ENCODE measurements at regions not wholly inside any gene's neighbourhood (a gene's known extent, or its start where the extent isn't known, plus 50 kb on each side); places are given as distances from the start of the nearest gene placed in this dataset.

GRCh38 chr17:77869041-77869599 is 89.4 kb upstream of the TNRC6C start:
- WGBS = 71% methylated on average over 11 of the region's 11 CpGs
- Histone ChIP-seq H3K27ac (ENCODE audit: low read depth in 1 of 2, low read length in 2 of 2) (no peak overlapping the region), H3K9me3 (ENCODE audit: control insufficient read depth in 4 of 4, low read length in 3 of 4) (no peaks in the 10 kb centered on the region), H3K4me1 (ENCODE audit: control insufficient read depth in 4 of 4, insufficient read depth in 4 of 4, low read length in 3 of 4) (no peaks in the 10 kb centered on the region), H3K27me3 (ENCODE audit: control insufficient read depth in 4 of 4, insufficient read depth in 4 of 4, low read length in 3 of 4) (peaks cover 0 to 7% (median 0%) of the 10 kb centered on the region in 4 donors), H3K36me3 (ENCODE audit: control insufficient read depth in 4 of 4, insufficient read depth in 3 of 4, low read depth in 1 of 4, low read length in 3 of 4) (no peaks in the 10 kb centered on the region), H3K4me3 (ENCODE audit: low read depth in 1 of 3, low read length in 3 of 3) (no peak overlapping the region), H3K9ac (ENCODE audit: low read depth in 1 of 2, low read length in 2 of 2) (no peak overlapping the region)
- DNase-seq (ENCODE audit: low spot score) = no peak
- TF ChIP-seq EGR1 (IDR thresholded peaks at IDR 0.05; ENCODE audit: low read depth in 2 of 2) = no peak
- TF ChIP-seq FOXA1 (IDR thresholded peaks at IDR 0.05) = no peak

DNA sequence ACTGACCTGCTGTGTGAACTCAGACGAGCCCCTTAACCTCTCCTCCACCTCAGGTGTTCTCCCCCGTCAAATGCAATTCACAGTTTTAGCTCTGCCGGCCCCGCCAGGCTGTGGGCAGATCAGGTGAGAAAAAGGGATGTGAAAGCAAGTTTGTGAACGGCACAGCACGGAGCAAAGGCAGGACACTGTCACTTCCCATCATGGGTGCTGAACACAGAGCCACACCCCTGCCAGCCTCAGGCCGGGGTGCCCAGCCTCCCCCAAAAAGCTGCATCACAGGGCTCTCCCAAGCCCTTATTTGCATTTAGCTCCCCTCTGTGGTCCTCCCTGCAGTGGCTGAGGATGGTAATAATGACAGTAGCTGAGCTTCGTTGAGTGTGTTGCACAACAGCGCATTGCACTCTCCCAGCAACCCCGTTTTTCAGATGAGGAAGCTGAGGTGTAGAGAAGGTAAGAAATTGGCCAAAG is 88.8 kb upstream of the TNRC6C start:
- WGBS = 41% methylated on average over 10 of the region's 10 CpGs
- H3K4me1 ChIP-seq (ENCODE audit: control insufficient read depth in 4 of 4, insufficient read depth in 4 of 4, low read length in 3 of 4) = no peaks in the 10 kb centered on the region
- TF ChIP-seq SP1 (IDR thresholded peaks at IDR 0.05) (no peak), YY1 (IDR thresholded peaks at IDR 0.05) (no peak), FOXA1 (IDR thresholded peaks at IDR 0.05) (no peak), HNF4A (conservative IDR thresholded peaks at IDR 0.05) (no peak), HNF4G (IDR thresholded peaks at IDR 0.05) (no peak), FOXA2 (IDR thresholded peaks at IDR 0.05) (no peak), EGR1 (IDR thresholded peaks at IDR 0.05; ENCODE audit: low read depth in 2 of 2) (no peak), RXRA (IDR thresholded peaks at IDR 0.05) (no peak), RAD21 (IDR thresholded peaks at IDR 0.05) (no peak), GABPA (IDR thresholded peaks at IDR 0.05 in 1 of 2, conservative IDR thresholded peaks at IDR 0.05 in 1 of 2) (no peak), NR2F2 (IDR thresholded peaks at IDR 0.05) (no peak), TAF1 (conservative IDR thresholded peaks at IDR 0.05) (no peak)
- TF ChIP-seq, protein P1, sequence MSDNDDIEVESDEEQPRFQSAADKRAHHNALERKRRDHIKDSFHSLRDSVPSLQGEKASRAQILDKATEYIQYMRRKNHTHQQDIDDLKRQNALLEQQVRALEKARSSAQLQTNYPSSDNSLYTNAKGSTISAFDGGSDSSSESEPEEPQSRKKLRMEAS (IDR thresholded peaks at IDR 0.05) = no peak
- TF ChIP-seq, protein P2, sequence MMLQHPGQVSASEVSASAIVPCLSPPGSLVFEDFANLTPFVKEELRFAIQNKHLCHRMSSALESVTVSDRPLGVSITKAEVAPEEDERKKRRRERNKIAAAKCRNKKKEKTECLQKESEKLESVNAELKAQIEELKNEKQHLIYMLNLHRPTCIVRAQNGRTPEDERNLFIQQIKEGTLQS (IDR thresholded peaks at IDR 0.05) = no peak
- TF ChIP-seq, protein P3, sequence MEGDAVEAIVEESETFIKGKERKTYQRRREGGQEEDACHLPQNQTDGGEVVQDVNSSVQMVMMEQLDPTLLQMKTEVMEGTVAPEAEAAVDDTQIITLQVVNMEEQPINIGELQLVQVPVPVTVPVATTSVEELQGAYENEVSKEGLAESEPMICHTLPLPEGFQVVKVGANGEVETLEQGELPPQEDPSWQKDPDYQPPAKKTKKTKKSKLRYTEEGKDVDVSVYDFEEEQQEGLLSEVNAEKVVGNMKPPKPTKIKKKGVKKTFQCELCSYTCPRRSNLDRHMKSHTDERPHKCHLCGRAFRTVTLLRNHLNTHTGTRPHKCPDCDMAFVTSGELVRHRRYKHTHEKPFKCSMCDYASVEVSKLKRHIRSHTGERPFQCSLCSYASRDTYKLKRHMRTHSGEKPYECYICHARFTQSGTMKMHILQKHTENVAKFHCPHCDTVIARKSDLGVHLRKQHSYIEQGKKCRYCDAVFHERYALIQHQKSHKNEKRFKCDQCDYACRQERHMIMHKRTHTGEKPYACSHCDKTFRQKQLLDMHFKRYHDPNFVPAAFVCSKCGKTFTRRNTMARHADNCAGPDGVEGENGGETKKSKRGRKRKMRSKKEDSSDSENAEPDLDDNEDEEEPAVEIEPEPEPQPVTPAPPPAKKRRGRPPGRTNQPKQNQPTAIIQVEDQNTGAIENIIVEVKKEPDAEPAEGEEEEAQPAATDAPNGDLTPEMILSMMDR (IDR thresholded peaks at IDR 0.05; ENCODE audit: low read depth, low read length, missing input control) = no peak
- TF ChIP-seq, protein P4, sequence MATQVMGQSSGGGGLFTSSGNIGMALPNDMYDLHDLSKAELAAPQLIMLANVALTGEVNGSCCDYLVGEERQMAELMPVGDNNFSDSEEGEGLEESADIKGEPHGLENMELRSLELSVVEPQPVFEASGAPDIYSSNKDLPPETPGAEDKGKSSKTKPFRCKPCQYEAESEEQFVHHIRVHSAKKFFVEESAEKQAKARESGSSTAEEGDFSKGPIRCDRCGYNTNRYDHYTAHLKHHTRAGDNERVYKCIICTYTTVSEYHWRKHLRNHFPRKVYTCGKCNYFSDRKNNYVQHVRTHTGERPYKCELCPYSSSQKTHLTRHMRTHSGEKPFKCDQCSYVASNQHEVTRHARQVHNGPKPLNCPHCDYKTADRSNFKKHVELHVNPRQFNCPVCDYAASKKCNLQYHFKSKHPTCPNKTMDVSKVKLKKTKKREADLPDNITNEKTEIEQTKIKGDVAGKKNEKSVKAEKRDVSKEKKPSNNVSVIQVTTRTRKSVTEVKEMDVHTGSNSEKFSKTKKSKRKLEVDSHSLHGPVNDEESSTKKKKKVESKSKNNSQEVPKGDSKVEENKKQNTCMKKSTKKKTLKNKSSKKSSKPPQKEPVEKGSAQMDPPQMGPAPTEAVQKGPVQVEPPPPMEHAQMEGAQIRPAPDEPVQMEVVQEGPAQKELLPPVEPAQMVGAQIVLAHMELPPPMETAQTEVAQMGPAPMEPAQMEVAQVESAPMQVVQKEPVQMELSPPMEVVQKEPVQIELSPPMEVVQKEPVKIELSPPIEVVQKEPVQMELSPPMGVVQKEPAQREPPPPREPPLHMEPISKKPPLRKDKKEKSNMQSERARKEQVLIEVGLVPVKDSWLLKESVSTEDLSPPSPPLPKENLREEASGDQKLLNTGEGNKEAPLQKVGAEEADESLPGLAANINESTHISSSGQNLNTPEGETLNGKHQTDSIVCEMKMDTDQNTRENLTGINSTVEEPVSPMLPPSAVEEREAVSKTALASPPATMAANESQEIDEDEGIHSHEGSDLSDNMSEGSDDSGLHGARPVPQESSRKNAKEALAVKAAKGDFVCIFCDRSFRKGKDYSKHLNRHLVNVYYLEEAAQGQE (IDR thresholded peaks at IDR 0.05) = no peak
- no peak overlapping the region for H3K4me3 ChIP-seq (ENCODE audit: low read depth in 1 of 3, low read length in 3 of 3)
- H3K27me3 ChIP-seq (ENCODE audit: control insufficient read depth in 4 of 4, insufficient read depth in 4 of 4, low read length in 3 of 4) = peaks cover 0 to 7% (median 0%) of the 10 kb centered on the region in 4 donors
- H3K36me3 ChIP-seq (ENCODE audit: control insufficient read depth in 4 of 4, insufficient read depth in 3 of 4, low read depth in 1 of 4, low read length in 3 of 4) = no peaks in the 10 kb centered on the region
- H3K9ac ChIP-seq (ENCODE audit: low read depth in 1 of 2, low read length in 2 of 2) = no peak overlapping the region
- H3K27ac ChIP-seq (ENCODE audit: low read depth in 1 of 2, low read length in 2 of 2) = no peak overlapping the region
- no peak for DNase-seq (ENCODE audit: low spot score)
- no peaks in the 10 kb centered on the region for H3K9me3 ChIP-seq (ENCODE audit: control insufficient read depth in 4 of 4, low read length in 3 of 4)

Measured in liver (tissue), 8 donors.